Vagina (tissue), 2 donors: ENCODE measurements at regions not wholly inside any gene's neighbourhood (a gene's known extent, or its start where the extent isn't known, plus 50 kb on each side); places are given as distances from the start of the nearest gene placed in this dataset.
"Not testable (repeated sequence)": the region's sequence is repeated elsewhere in the genome, so short reads cannot be mapped to it uniquely, and the experiment has no call there.

ENCODE experiments used
- POLR2AphosphoS5 ChIP-seq, 2 donors: sonication (generic); formaldehyde crosslinking; IDR thresholded peaks; one replicate each; pipeline ENCODE4 v1.9.0; 2017; ENCODE audit warnings: antibody characterized with exemption in 2 of 2, mild to moderate bottlenecking in 2 of 2, low read depth in 1 of 2; ENCODE audit not compliant: insufficient read depth in 1 of 2
- TF ChIP-seq, protein P1 (sequence below), 3 experiments: fragments of 450-650 bp in 2 of 3; fragments of 200-600 bp in 1 of 3; sonication (generic) in 1 of 3; IDR thresholded peaks; one replicate each; pipeline ENCODE4 v1.5.1; 2017 to 2019; ENCODE audit warnings: antibody characterized with exemption in 3 of 3, mild to moderate bottlenecking in 2 of 3, moderate library complexity in 2 of 3

GRCh38 chr16:33932191-33932590 is 472.8 kb downstream of the TP53TG3F start:
- TF ChIP-seq, protein P1, sequence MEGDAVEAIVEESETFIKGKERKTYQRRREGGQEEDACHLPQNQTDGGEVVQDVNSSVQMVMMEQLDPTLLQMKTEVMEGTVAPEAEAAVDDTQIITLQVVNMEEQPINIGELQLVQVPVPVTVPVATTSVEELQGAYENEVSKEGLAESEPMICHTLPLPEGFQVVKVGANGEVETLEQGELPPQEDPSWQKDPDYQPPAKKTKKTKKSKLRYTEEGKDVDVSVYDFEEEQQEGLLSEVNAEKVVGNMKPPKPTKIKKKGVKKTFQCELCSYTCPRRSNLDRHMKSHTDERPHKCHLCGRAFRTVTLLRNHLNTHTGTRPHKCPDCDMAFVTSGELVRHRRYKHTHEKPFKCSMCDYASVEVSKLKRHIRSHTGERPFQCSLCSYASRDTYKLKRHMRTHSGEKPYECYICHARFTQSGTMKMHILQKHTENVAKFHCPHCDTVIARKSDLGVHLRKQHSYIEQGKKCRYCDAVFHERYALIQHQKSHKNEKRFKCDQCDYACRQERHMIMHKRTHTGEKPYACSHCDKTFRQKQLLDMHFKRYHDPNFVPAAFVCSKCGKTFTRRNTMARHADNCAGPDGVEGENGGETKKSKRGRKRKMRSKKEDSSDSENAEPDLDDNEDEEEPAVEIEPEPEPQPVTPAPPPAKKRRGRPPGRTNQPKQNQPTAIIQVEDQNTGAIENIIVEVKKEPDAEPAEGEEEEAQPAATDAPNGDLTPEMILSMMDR (IDR thresholded peaks at IDR 0.05) = not testable (repeated sequence)
- TF ChIP-seq POLR2AphosphoS5 (IDR thresholded peaks at IDR 0.05; ENCODE audit: insufficient read depth in 1 of 2, low read depth in 1 of 2) = not testable (repeated sequence)
